PFSK-1 (cell line): ENCODE measurements at regions not wholly inside any gene's neighbourhood (a gene's known extent, or its start where the extent isn't known, plus 50 kb on each side); places are given as distances from the start of the nearest gene placed in this dataset.

Experiments
- FOXP2 ChIP-seq: optimal IDR thresholded peaks from 2 replicates; pipeline ENCODE3; 2011; ENCODE audit warnings: borderline replicate concordance, control low read depth, inconsistent platforms; ENCODE audit not compliant: insufficient read depth; ENCODE audit errors: extremely low read length, extremely low read depth
- POLR2AphosphoS5 ChIP-seq: IDR thresholded peaks from 2 replicates; pipeline ENCODE4 v1.6.1; 2012; ENCODE audit warnings: low read depth, mild to moderate bottlenecking, control low read depth, low read length, moderate library complexity
- REST ChIP-seq, 2 experiments: IDR thresholded peaks; 2 replicates each; pipeline versions ENCODE4 v1.6.1 to v1.8.0; 2011 to 2012; ENCODE audit warnings: low read depth in 2 of 2, low read length in 2 of 2, control low read depth in 1 of 2, inconsistent platforms in 1 of 2, mild to moderate bottlenecking in 1 of 2, moderate library complexity in 1 of 2; ENCODE audit not compliant: insufficient read depth in 1 of 2
- SIN3A ChIP-seq: IDR thresholded peaks from 2 replicates; pipeline ENCODE4 v1.6.1; 2012; ENCODE audit warnings: mild to moderate bottlenecking, low read length, moderate library complexity, borderline replicate concordance; ENCODE audit not compliant: insufficient read depth
- TAF1 ChIP-seq: IDR thresholded peaks from 2 replicates; pipeline ENCODE4 v1.6.1; 2012; ENCODE audit warnings: low read length, control low read depth, borderline replicate concordance; ENCODE audit not compliant: insufficient read depth

- TF ChIP-seq TAF1 (no peak), REST (IDR thresholded peaks at IDR 0.05; ENCODE audit: insufficient read depth in 1 of 2, low read depth in 2 of 2, low read length in 2 of 2) (no peak), POLR2AphosphoS5 (no peak), SIN3A (no peak), FOXP2 (no peak)
Observed at GRCh38 chr21:35478161-35479064, 429.3 kb upstream of the RUNX1 start.
